ENCODE measurements at regions not wholly inside any gene's neighbourhood (a gene's known extent, or its start where the extent isn't known, plus 50 kb on each side); places are given as distances from the start of the nearest gene placed in this dataset.
"Not testable (repeated sequence)": the region's sequence is repeated elsewhere in the genome, so short reads cannot be mapped to it uniquely, and the experiment has no call there.

GRCh38 chr6:126723541-126724170 lies 383.7 kb downstream of the CENPW start:
- TF ChIP-seq, protein P1, sequence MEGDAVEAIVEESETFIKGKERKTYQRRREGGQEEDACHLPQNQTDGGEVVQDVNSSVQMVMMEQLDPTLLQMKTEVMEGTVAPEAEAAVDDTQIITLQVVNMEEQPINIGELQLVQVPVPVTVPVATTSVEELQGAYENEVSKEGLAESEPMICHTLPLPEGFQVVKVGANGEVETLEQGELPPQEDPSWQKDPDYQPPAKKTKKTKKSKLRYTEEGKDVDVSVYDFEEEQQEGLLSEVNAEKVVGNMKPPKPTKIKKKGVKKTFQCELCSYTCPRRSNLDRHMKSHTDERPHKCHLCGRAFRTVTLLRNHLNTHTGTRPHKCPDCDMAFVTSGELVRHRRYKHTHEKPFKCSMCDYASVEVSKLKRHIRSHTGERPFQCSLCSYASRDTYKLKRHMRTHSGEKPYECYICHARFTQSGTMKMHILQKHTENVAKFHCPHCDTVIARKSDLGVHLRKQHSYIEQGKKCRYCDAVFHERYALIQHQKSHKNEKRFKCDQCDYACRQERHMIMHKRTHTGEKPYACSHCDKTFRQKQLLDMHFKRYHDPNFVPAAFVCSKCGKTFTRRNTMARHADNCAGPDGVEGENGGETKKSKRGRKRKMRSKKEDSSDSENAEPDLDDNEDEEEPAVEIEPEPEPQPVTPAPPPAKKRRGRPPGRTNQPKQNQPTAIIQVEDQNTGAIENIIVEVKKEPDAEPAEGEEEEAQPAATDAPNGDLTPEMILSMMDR (IDR thresholded peaks at IDR 0.05; ENCODE audit: low read depth, low read length), result no peak
- H3K4me3 ChIP-seq (ENCODE audit: low read depth, low read length), result no peak overlapping the region

- TF ChIP-seq, protein P1 (IDR thresholded peaks at IDR 0.05; ENCODE audit: low read depth, low read length), result no peak
- H3K4me3 ChIP-seq (ENCODE audit: low read depth, low read length), result no peak overlapping the region
These were observed 384.9 kb downstream of the CENPW start for GRCh38 chr6:126724821-126725220.

DNA sequence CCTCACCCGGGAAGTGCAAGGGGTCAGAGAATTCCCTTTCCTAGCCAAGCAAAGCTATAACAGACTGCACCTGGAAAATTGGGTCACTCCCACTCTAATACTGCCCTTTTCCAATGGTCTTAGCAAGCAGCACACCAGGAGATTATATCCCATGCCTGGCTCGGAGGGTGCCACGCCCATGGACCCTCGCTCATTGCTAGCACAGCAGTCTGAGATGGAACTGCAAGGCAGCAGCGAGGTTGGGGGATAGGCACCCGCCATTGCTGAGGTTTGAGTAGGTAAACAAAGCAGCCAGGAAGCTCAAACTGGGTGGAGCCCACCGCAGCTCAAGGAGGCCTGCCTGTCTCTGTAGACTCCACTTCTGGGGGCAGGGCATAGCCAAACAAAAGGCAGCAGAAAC lies 386.5 kb downstream of the CENPW start:
- H3K4me3 ChIP-seq (ENCODE audit: low read depth, low read length), result not testable (repeated sequence)

DNA sequence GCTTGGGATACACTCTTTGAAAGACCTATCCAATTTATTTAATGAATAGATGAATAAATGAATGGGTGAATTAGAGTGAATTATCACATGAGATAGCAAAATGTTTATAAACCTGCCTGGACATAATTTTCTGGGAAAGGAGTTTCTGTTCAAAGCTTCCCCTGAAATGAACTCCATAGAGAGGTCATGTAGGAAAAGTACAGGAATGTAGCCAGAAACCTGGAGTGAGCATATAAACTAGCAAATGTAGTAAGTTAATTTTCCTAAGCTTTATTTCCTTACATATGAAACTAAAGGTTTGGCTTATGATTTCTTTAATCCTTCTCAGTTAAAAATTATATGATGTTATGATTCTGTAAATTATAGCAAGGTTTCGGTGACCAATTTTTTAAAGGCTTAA lies 380.3 kb upstream of the RSPO3 start:
- H3K4me3 ChIP-seq (ENCODE audit: low read depth, low read length), result no peak overlapping the region

DNA sequence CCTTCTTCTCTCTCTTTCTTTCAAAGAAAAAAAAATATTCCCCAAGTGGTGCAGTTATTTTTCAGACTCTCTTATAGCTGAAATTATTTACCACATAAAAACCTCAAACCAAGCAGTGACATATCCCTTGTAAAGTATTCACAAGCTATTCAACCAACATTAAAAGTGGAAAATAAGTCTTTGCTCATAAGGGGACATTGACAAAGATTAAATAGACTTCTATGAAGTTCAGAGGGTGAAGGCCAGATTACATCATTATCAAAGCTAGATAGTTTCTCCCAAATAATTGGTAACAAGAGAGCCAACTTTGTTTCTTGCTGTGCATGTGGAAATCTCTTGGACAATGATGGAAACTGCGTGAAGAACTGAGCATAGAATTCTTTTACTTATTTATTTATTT lies 379.8 kb upstream of the RSPO3 start:
- TF ChIP-seq, protein P1 (IDR thresholded peaks at IDR 0.05; ENCODE audit: low read depth, low read length), result no peak
- H3K4me3 ChIP-seq (ENCODE audit: low read depth, low read length), result no peak overlapping the region

More for the DNA sequence above, 380.3 kb upstream of the RSPO3 start:
- TF ChIP-seq, protein P1 (IDR thresholded peaks at IDR 0.05; ENCODE audit: low read depth, low read length), result no peak

GRCh38 chr6:126743076-126743475 lies 375.4 kb upstream of the RSPO3 start:
- TF ChIP-seq, protein P1 (IDR thresholded peaks at IDR 0.05; ENCODE audit: low read depth, low read length), result no peak
- no peak overlapping the region for H3K4me3 ChIP-seq (ENCODE audit: low read depth, low read length)

DNA sequence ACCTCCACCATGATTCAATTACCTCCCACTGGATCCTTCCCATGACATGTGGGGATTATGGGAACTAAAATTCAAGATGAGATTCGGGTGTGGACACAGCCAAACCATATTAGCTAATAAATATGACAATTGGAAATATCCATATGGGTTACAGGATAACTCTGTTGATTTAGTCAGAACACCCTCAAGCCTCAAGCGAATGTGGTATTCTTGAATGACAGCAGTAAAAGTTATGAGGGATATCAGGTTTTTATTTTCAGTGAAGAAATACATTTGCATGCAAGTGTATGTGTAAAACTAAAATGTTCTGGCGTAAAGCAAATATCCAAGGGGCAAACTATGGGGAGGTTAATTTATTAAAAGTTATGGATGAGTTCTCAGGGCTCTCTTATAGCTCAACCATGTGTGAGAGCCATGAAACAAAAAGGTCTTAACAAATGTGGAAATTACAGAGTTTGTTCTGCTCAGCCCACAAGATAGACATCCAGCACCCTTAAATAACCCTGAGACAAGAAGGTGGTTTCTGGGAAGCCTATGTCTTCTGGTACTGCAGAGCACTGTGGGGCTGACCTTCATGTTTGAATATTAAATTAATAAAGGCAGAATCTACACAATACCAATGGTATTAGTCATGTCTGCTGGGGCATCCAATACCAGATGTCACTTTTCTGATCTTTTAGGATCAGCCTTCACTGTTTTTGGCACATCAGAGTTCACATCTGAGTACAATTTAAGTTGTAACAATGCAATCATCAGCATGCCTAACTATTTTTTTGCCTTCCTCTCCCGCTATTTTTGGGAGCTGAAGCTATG lies 370.5 kb upstream of the RSPO3 start:
- H3K4me3 ChIP-seq (ENCODE audit: low read depth, low read length), result no peak overlapping the region
- TF ChIP-seq, protein P1 (IDR thresholded peaks at IDR 0.05; ENCODE audit: low read depth, low read length), result no peak
